ENCODE measurements at regions not wholly inside any gene's neighbourhood (a gene's known extent, or its start where the extent isn't known, plus 50 kb on each side); places are given as distances from the start of the nearest gene placed in this dataset.

- no peak overlapping the region for H3K4me2 ChIP-seq (ENCODE audit: low read length)
- H4K20me1 ChIP-seq (ENCODE audit: insufficient read depth, low read length): no peaks in the 10 kb centered on the region
- no peaks in the 10 kb centered on the region for H3K36me3 ChIP-seq (ENCODE audit: insufficient read depth, low read length)
- H3K4me1 ChIP-seq (ENCODE audit: insufficient read depth, low read length, severe bottlenecking): no peaks in the 10 kb centered on the region
- H2AFZ ChIP-seq (ENCODE audit: low read length): peak overlapping the region; percentile 51; the same call in 1 of the 2 replicates
- no peak overlapping the region for H3K27ac ChIP-seq (ENCODE audit: low read depth, low read length, poor library complexity, severe bottlenecking)
- H3K4me3 ChIP-seq (ENCODE audit: low read depth, low read length, poor library complexity, severe bottlenecking): no peak overlapping the region
- no peaks in the 10 kb centered on the region for H3F3A ChIP-seq (ENCODE audit: insufficient read depth, low read length)
- H3K9ac ChIP-seq (ENCODE audit: low read length): no peak overlapping the region
- H3K9me3 ChIP-seq (ENCODE audit: low read length): 0 out of 2 replicates have a peak, but pooled peaks cover 3% of the 10 kb centered on the region
- H3K27me3 ChIP-seq (ENCODE audit: insufficient read depth, low read length): no peaks in the 10 kb centered on the region
- TF ChIP-seq CTCF (IDR thresholded peaks at IDR 0.05; ENCODE audit: low read length) (no peak), EZH2 (IDR thresholded peaks at IDR 0.05; ENCODE audit: borderline replicate concordance, low read length) (no peak)
- H3K9me2 ChIP-seq (ENCODE audit: low read depth, low read length): no peaks in the 10 kb centered on the region
- no peaks in the 10 kb centered on the region for H3K79me2 ChIP-seq (ENCODE audit: insufficient read depth, low read length)
These were observed 566.8 kb upstream of the B3GALT2 start for GRCh38 chr1:193753038-193753756.

- Histone ChIP-seq H3K9me2 (ENCODE audit: low read depth, low read length) (no peaks in the 10 kb centered on the region), H3K9me3 (ENCODE audit: low read length) (no peaks in the 10 kb centered on the region)
- TF ChIP-seq EZH2 (IDR thresholded peaks at IDR 0.05; ENCODE audit: borderline replicate concordance, low read length): no peak
- TF ChIP-seq CTCF (IDR thresholded peaks at IDR 0.05; ENCODE audit: low read length): no peak
These were observed 563.5 kb upstream of the B3GALT2 start for GRCh38 chr1:193749868-193750267.

GRCh38 chr1:193747579-193747978 is 561.2 kb upstream of the B3GALT2 start:
- no peak overlapping the region for H3K4me3 ChIP-seq (ENCODE audit: low read depth, low read length, poor library complexity, severe bottlenecking)
- H3K4me1 ChIP-seq (ENCODE audit: insufficient read depth, low read length, severe bottlenecking): no peaks in the 10 kb centered on the region
- no peaks in the 10 kb centered on the region for H3K27me3 ChIP-seq (ENCODE audit: insufficient read depth, low read length)
- H3K9ac ChIP-seq (ENCODE audit: low read length): no peak overlapping the region
- H3K4me2 ChIP-seq (ENCODE audit: low read length): no peak overlapping the region
- no peaks in the 10 kb centered on the region for H3K79me2 ChIP-seq (ENCODE audit: insufficient read depth, low read length)
- H4K20me1 ChIP-seq (ENCODE audit: insufficient read depth, low read length): no peaks in the 10 kb centered on the region
- H3K9me2 ChIP-seq (ENCODE audit: low read depth, low read length): no peaks in the 10 kb centered on the region
- TF ChIP-seq CTCF (IDR thresholded peaks at IDR 0.05; ENCODE audit: low read length) (no peak), EZH2 (IDR thresholded peaks at IDR 0.05; ENCODE audit: borderline replicate concordance, low read length) (no peak)
- H2AFZ ChIP-seq (ENCODE audit: low read length): no peak overlapping the region
- no peak overlapping the region for H3K27ac ChIP-seq (ENCODE audit: low read depth, low read length, poor library complexity, severe bottlenecking)
- H3K9me3 ChIP-seq (ENCODE audit: low read length): no peaks in the 10 kb centered on the region
- no peaks in the 10 kb centered on the region for H3F3A ChIP-seq (ENCODE audit: insufficient read depth, low read length)
- no peaks in the 10 kb centered on the region for H3K36me3 ChIP-seq (ENCODE audit: insufficient read depth, low read length)

More at GRCh38 chr1:193749868-193750267, 563.5 kb upstream of the B3GALT2 start:
- H4K20me1 ChIP-seq (ENCODE audit: insufficient read depth, low read length): no peaks in the 10 kb centered on the region
- no peaks in the 10 kb centered on the region for H3K4me1 ChIP-seq (ENCODE audit: insufficient read depth, low read length, severe bottlenecking)
- no peaks in the 10 kb centered on the region for H3K79me2 ChIP-seq (ENCODE audit: insufficient read depth, low read length)
- H3F3A ChIP-seq (ENCODE audit: insufficient read depth, low read length): no peaks in the 10 kb centered on the region
- H3K9ac ChIP-seq (ENCODE audit: low read length): no peak overlapping the region
- no peak overlapping the region for H2AFZ ChIP-seq (ENCODE audit: low read length)
- no peak overlapping the region for H3K27ac ChIP-seq (ENCODE audit: low read depth, low read length, poor library complexity, severe bottlenecking)
- no peaks in the 10 kb centered on the region for H3K36me3 ChIP-seq (ENCODE audit: insufficient read depth, low read length)
- H3K4me3 ChIP-seq (ENCODE audit: low read depth, low read length, poor library complexity, severe bottlenecking): no peak overlapping the region
- no peak overlapping the region for H3K4me2 ChIP-seq (ENCODE audit: low read length)
- no peaks in the 10 kb centered on the region for H3K27me3 ChIP-seq (ENCODE audit: insufficient read depth, low read length)
